MCF 10A (cell line): ENCODE measurements at regions not wholly inside any gene's neighbourhood (a gene's known extent, or its start where the extent isn't known, plus 50 kb on each side); places are given as distances from the start of the nearest gene placed in this dataset.

Source experiments
- BruUV-seq: library from RNA; stranded (reverse); fragments of 400-500 nt; replicated peaks from 2 replicates; lab custom pipeline; 2021; lab: Mats Ljungman, UMichigan
- CTCF ChIA-PET: fragments of 300-600 bp; sonication (Branson Sonifier 250); formaldehyde crosslinking; extraction: SDS; loops from one replicate; lab custom pipeline; 2021; ENCODE audit warnings: antibody characterized with exemption, inconsistent platforms; lab: Yijun Ruan, JAX
- POLR2A ChIA-PET: fragments of 300-600, 350-650 bp; sonication (Branson Sonifier 250); formaldehyde crosslinking; extraction: SDS; loops from one replicate; lab custom pipeline; 2020; ENCODE audit warnings: antibody characterized with exemption, inconsistent platforms; lab: Yijun Ruan, JAX
- DNase-seq: peaks from one replicate; pipeline ENCODE4 v3.0.0-alpha.2; 2018; ENCODE audit not compliant: unreplicated experiment
- H3K27ac Mint-ChIP-seq: one replicate; pipeline ENCODE4 v1.8.0; 2022; ENCODE audit warnings: mild to moderate bottlenecking, low read depth, mixed read lengths; ENCODE audit not compliant: unreplicated experiment
- H3K27me3 Mint-ChIP-seq: one replicate; pipeline ENCODE4 v1.8.0; 2022; ENCODE audit warnings: mixed read lengths; ENCODE audit not compliant: insufficient read depth, unreplicated experiment
- H3K36me3 Mint-ChIP-seq: one replicate; pipeline ENCODE4 v1.8.0; 2022; ENCODE audit warnings: mild to moderate bottlenecking, moderate library complexity, mixed read lengths; ENCODE audit not compliant: insufficient read depth, unreplicated experiment
- H3K4me1 Mint-ChIP-seq: one replicate; pipeline ENCODE4 v1.8.0; 2022; ENCODE audit warnings: mixed read lengths; ENCODE audit not compliant: insufficient read depth, unreplicated experiment
- H3K4me3 Mint-ChIP-seq: one replicate; pipeline ENCODE4 v1.8.0; 2022; ENCODE audit warnings: mild to moderate bottlenecking, moderate library complexity, mixed read lengths; ENCODE audit not compliant: unreplicated experiment
- H3K9me3 Mint-ChIP-seq: one replicate; pipeline ENCODE4 v1.8.0; 2022; ENCODE audit warnings: mixed read lengths; ENCODE audit not compliant: unreplicated experiment
- CTCF ChIP-seq: fragments of 200-600 bp; IDR thresholded peaks from one replicate; pipeline ENCODE4 v1.8.0; 2022; ENCODE audit warnings: antibody characterized with exemption, mild to moderate bottlenecking; ENCODE audit not compliant: unreplicated experiment
- intact Hi-C: fragments of 100-400 bp; cut with micrococcal nuclease; formaldehyde crosslinking; loops from 2 replicates; pipeline ENCODE4 v1.14.1; 2022

- POLR2A ChIA-PET: no interaction called here
- no peak overlapping the region for H3K27ac Mint-ChIP-seq
- no peak for DNase-seq
- TF ChIP-seq CTCF: no peak
- H3K4me3 Mint-ChIP-seq: no peak overlapping the region
- BruUV-seq: no TSS peak
- H3K27me3 Mint-ChIP-seq: peaks cover 89% of the 10 kb centered on the region
- H3K36me3 Mint-ChIP-seq: no peaks in the 10 kb centered on the region
- H3K9me3 Mint-ChIP-seq: peaks cover 7% of the 10 kb centered on the region
- intact Hi-C loops: no loop called here
- CTCF ChIA-PET: interaction anchor here (3.9 kb wide), 1 partner anchor 157 kb away, joined by 20 read pairs; no protein-coding TSS in a partner anchor
- H3K4me1 Mint-ChIP-seq: no peaks in the 10 kb centered on the region
Measured at GRCh38 chr16:85978291-85978775, 79.4 kb downstream of the IRF8 start.

DNA sequence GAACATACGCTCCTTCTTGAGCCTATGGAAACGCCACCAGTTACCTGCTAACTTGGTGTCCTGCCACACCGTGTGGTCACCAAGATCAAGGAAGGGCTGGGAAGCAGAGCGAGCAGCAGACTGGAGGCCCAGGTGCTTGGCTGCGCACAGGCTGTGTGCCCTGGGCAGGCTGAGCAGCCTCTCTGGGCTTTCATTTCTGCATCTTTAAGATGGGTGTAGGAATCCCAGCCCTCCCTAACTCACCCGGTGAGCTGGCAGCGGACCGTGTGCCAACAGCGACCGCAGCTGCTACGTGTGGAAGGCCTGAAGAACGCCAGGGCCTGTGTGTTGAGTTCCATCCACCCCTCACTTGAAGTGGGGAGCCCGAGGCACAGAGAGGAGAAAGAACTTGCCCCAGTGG lies 80.0 kb downstream of the IRF8 start:
- H3K27me3 Mint-ChIP-seq: peaks cover 96% of the 10 kb centered on the region

GRCh38 chr16:85979605-85980004 lies 80.6 kb downstream of the IRF8 start:
- no peak overlapping the region for H3K4me3 Mint-ChIP-seq
- no peak for TF ChIP-seq CTCF
- no peaks in the 10 kb centered on the region for H3K36me3 Mint-ChIP-seq
- no peak for DNase-seq
- H3K9me3 Mint-ChIP-seq: no peaks in the 10 kb centered on the region
- POLR2A ChIA-PET: no interaction called here
- no peak overlapping the region for H3K27ac Mint-ChIP-seq
- H3K27me3 Mint-ChIP-seq: peaks cover 100% of the 10 kb centered on the region
- no TSS peak for BruUV-seq
- no peaks in the 10 kb centered on the region for H3K4me1 Mint-ChIP-seq
- intact Hi-C loops: no loop called here
- CTCF ChIA-PET: interaction anchor here (1.0 to 3.9 kb wide), 2 partner anchors 36 to 158 kb away, joined by 3 to 20 read pairs; no protein-coding TSS in a partner anchor

More for the DNA sequence above, 80.0 kb downstream of the IRF8 start:
- no peak overlapping the region for H3K27ac Mint-ChIP-seq
- H3K4me1 Mint-ChIP-seq: no peaks in the 10 kb centered on the region
- no TSS peak for BruUV-seq
- intact Hi-C loops: no loop called here
- DNase-seq: no peak
- POLR2A ChIA-PET: no interaction called here
- CTCF ChIA-PET: interaction anchor here (3.9 kb wide), 1 partner anchor 158 kb away, joined by 20 read pairs; no protein-coding TSS in a partner anchor
- no peaks in the 10 kb centered on the region for H3K36me3 Mint-ChIP-seq
- peaks cover 4% of the 10 kb centered on the region for H3K9me3 Mint-ChIP-seq
- TF ChIP-seq CTCF: no peak
- no peak overlapping the region for H3K4me3 Mint-ChIP-seq

GRCh38 chr16:85980686-85981085 lies 81.7 kb downstream of the IRF8 start:
- ChIA-PET POLR2A (no interaction called here), CTCF (interaction anchor here (0.7 to 3.9 kb wide), 3 partner anchors 35 to 159 kb away, joined by 3 to 20 read pairs (median 3); no protein-coding TSS in a partner anchor)
- no peak for DNase-seq
- Mint-ChIP-seq H3K36me3 (no peaks in the 10 kb centered on the region), H3K27me3 (peaks cover 100% of the 10 kb centered on the region), H3K27ac (no peak overlapping the region), H3K4me3 (no peak overlapping the region), H3K4me1 (no peaks in the 10 kb centered on the region), H3K9me3 (no peaks in the 10 kb centered on the region)
- no peak for TF ChIP-seq CTCF
- intact Hi-C loops: no loop called here
- no TSS peak for BruUV-seq
